GM21786 (cell line): ENCODE measurements at regions not wholly inside any gene's neighbourhood (a gene's known extent, or its start where the extent isn't known, plus 50 kb on each side); places are given as distances from the start of the nearest gene placed in this dataset.

Experiments used
- ATAC-seq: cut with Tn5 transposase; IDR thresholded peaks from one replicate; pipeline ENCODE4 v1.9.1; 2021; ENCODE audit not compliant: unreplicated experiment

DNA sequence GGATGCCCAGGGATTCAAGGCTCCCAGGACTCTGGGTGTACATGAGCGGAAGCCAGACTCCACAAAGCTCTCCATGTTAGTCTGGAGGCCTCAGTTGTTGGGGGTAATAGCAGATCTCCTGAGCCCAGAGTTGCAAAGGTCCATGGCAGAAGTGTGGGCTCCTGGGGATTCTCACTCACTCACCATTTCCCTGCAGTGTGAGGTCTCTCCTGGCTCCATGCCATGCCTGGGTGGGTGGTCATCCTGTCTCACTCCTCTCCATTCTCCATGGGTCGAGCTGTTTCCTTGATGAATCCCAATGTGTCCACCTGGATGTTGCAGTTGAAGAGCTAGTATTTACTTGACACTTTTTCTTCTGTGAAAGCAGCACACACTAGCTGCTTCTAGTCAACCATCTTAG, 156.8 kb upstream of the LRRC7 start:
- ATAC-seq: no peak

- no peak for ATAC-seq
These were observed 156.1 kb upstream of the LRRC7 start for GRCh38 chr1:69411617-69412016.

DNA sequence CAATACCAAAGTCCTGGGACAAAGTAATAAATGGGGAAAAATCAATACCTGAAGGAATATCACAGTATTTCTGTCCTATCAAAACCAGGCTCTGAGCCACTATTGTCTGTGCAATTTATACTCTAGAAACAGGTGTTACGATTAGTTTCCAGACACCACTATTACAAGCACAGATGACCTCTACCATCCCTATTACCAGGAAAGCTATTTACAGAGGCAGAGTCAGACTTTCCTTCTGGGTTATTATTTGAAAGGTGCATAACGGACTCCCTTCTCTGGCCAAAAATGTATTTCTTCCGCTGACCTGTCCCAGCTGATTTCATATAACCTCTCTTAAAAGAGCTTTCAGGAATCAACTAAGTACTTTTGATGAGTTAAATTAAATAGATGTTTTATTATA, 154.6 kb upstream of the LRRC7 start:
- no peak for ATAC-seq

GRCh38 chr1:69414574-69414973, 153.1 kb upstream of the LRRC7 start:
- no peak for ATAC-seq

DNA sequence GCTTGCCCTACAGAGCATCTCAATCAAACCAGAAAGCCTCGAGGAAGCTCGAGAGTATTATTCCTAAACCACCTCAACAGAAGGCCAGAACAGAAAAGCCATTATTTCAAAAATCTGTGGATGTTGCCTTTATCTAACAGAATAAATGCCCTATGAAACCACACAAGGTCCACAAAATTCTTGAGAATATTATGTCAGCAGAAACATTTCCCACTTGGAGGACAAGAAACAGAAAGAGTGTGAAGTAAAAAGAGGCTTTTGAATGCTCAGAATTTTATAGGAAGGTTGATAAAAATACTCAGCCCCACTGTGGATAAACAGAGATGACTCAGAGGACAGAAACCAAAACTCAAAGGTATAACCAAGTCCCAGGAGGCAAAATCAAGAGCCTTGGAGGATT, 146.4 kb upstream of the LRRC7 start:
- ATAC-seq: no peak

DNA sequence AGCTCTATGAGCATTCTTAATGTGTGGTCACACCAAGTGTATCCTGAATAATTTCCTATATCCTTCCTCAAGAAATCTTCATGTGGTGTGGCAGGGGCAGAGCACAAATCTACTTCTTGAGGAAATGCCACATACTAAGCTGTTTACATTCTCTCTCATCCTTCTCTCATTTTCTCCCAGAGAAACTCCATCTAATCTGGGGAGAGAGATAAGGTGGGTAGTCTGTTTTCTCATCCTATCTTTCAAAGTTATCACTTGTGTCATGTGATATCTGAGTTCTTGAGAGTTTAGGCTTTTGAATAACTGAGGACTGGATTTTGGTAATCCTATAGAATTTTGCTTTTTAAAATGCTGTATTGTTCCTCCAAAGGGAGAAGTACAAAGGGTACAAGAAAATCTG, 141.9 kb upstream of the LRRC7 start:
- no peak for ATAC-seq

- ATAC-seq: no peak
These were observed 141.3 kb upstream of the LRRC7 start for GRCh38 chr1:69426401-69426800.

DNA sequence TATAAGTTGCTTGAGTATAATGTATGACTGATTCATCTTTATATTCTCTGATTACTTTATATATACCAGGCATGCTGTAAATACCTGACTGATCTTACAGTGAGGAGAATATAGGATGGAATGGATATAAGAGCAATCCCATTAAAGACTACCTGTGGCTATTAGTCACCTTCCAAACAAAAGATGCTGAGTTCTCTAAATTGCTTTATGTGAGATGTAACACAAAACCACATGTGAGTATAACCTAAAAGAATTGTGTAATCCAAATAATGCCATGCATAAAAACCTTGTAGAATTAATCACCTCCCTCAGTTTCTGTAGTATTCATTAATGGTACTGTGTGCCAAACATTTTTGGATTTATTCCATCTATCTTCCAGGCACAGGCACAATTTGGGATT, 134.6 kb upstream of the LRRC7 start:
- ATAC-seq: no peak

- ATAC-seq: no peak
These were observed 131.6 kb upstream of the LRRC7 start for GRCh38 chr1:69436151-69436550.

- no peak for ATAC-seq
These were observed 129.5 kb upstream of the LRRC7 start for GRCh38 chr1:69438056-69438795.

DNA sequence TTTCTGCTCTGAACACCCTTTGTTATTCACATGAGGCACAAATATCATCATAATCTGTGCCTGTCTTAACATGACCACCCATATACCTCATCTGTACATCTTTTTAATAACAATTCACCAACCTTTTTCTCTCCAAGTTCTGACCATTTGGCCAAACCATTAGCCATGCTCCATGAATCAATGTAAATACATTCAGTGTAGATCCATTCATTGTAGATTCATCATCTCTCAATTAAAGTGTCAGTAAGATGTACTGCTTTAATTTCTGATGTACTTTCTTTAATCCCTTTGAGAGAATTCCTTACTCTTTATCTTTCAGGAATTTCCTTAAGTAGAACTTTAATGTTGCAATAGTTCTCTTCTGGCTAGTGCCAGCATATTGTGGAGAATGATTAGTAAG, 126.2 kb upstream of the LRRC7 start:
- ATAC-seq: no peak

- no peak for ATAC-seq
These were observed 116.5 kb upstream of the LRRC7 start for GRCh38 chr1:69451196-69451595.

DNA sequence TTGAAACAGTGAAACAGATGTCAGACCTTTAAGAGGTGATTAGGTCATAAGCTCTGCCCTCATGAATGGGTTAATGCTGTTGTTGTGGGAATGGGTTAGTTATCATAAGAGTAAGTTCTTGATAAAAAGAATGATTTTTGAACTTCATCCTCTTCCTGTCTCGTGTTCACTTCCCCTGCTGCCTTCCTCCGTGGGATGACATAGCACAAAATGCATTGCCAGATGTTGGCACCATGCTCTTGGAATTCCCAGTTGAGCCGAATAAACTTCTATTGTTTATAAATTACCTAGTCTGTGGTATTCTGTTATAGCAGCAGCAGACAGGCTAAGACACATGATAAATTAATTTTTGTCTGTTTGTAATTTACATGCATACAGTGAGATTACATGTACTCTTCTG, 112.0 kb upstream of the LRRC7 start:
- ATAC-seq: no peak

- ATAC-seq: no peak
These were observed 108.5 kb upstream of the LRRC7 start for GRCh38 chr1:69459244-69459643.

DNA sequence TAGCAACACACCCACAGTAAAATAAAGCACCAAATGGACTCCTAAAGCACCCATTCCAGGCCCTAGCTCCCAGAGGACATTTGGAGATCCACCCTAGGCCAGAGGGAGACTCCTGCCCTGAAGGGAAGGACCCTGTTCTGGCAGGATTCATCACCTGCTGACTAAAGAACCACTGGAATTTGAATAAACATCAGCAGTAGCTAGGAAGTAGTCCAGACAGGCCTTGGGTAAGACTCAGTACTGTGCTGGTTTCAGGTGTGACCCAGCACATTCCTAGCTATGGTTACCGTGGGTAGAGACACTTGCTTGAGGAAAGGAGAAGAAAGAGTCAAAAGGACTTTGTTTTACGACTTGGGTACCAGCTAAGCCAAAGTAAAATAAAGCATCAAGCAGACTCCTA, 92.7 kb upstream of the LRRC7 start:
- ATAC-seq: no peak

DNA sequence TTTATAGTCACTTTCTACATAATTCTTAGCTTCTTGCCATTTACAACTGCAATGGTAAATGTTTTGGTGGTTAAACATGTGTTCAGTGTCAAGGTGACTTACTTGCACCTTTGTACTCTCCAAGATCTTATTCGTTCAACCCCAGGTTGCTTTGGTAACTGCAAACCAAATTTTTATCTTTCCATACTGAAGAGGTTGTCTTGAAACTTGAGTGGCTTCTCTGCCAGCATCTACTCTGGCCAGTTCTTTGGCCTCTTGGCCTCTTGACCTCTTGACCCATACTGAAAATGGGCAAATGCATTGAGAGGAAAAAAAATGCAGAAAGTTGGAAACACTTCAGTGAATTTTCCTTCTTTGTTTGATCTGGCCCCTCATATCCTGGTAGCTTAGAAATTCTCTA, 88.0 kb upstream of the LRRC7 start:
- no peak for ATAC-seq

GRCh38 chr1:69483246-69483645, 84.5 kb upstream of the LRRC7 start:
- no peak for ATAC-seq

- no peak for ATAC-seq
These were observed 82.1 kb upstream of the LRRC7 start for GRCh38 chr1:69485616-69486015.

DNA sequence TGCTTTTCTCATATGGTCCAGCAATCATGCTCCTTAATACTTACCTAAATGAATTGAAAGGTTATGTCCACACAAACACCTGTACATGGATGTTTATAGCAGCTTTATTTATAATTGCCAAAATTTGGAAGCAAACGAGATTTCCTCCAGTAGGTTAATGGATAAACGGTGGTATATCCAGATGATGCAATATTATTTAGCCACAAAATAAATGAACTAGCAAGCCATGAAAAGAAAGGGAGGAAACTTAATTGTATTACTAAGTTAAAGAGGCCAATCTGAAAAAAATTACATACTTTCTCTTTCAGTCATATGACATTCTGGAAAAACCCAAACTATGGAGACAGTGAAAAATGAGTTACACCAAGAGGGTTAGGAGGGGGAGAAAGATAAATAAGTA, 76.3 kb upstream of the LRRC7 start:
- ATAC-seq: no peak

- no peak for ATAC-seq
These were observed 75.4 kb upstream of the LRRC7 start for GRCh38 chr1:69492286-69492685.

- no peak for ATAC-seq
These were observed 73.5 kb upstream of the LRRC7 start for GRCh38 chr1:69494221-69494620.

DNA sequence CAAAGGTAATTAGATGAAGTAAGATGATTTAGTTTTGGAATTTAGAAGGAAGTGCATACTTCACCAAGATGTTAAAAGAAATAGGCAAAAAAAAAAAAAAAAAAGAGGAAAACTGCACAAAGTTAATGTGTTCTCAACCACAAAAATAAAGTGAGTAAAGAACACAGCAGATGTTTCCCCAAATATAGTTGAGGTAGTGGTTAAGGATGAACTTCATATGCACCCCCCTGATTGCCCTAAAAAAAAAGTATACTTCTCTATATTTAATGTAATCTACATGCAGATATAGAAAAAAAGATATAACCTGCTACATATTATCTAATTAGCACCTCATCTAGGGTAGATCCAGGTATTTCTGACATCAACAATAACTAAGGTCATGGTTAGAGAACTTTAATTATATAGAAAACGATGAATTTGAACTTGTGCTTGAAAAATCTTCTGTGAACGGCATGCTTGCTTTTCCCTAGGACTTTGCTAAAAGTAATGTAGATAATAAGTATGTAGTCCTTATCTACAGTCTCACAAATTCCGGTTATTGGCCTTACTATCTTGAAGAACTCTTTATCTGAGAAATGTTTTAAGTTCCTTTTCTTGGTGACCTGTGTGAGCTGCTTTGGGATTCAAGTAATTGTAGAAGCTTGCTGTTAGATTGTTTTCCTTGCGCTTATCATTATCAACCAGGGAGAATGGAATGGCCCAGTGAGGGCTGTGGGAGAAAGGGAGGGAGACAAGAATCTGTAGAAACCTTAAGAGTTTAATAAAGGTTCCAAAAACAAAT, 70.1 kb upstream of the LRRC7 start:
- ATAC-seq: no peak

- no peak for ATAC-seq
These were observed 69.0 kb upstream of the LRRC7 start for GRCh38 chr1:69498711-69499110.
